Ureter (tissue), 1 donor: ENCODE measurements at regions not wholly inside any gene's neighbourhood (a gene's known extent, or its start where the extent isn't known, plus 50 kb on each side); places are given as distances from the start of the nearest gene placed in this dataset.
"Not testable (repeated sequence)": the region's sequence is repeated elsewhere in the genome, so short reads cannot be mapped to it uniquely, and the experiment has no call there.

Source experiments
- DNase-seq: peaks from one replicate; pipeline ENCODE4 v3.0.0-alpha.2; 2020; ENCODE audit warnings: low spot score
- donor health status: DM: yes; HTN: yes; CAD: no.

- DNase-seq: not testable (repeated sequence)
These were observed 168.4 kb downstream of the CWH43 start for GRCh38 chr4:49154308-49155103.

DNA sequence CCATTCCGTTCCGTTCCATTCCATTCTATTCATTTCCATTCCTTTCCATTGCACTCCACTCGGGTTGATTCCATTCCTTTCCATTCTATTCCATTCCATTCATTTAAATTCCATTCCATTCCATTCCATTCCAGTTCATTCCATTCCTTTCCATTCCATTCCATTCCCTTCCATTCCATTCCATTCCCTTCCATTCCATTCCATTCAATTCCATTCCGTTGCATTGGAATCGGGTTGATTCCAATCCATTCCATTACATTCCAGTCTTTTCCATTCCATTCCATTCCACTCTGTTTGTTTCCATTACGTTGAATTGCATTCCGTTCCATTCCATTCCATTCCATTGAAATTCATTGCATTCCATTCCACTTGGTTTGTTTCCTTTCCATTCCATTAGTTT is 169.2 kb downstream of the CWH43 start:
- not testable (repeated sequence) for DNase-seq

- not testable (repeated sequence) for DNase-seq
These were observed 170.2 kb downstream of the CWH43 start for GRCh38 chr4:49156309-49156708.

DNA sequence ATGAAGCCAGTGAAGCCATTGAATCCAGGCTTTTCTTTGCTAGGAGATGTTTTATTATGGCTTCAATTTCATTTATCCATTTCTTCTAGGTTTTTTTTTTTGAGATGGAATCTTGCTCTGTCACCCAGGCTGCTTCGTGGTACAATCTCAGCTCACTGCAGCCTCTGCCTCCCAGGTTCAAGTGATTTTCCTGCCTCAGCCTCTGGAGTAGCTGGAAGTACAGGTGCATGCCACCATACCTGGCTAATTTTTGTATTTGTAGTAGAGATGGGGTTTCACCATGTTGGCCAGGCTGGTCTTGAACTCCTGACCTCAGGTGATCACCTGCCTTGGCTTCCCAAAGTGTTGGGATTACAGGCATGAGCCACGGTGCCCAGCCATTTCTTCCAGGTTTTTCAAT is 171.6 kb downstream of the CWH43 start:
- not testable (repeated sequence) for DNase-seq

DNA sequence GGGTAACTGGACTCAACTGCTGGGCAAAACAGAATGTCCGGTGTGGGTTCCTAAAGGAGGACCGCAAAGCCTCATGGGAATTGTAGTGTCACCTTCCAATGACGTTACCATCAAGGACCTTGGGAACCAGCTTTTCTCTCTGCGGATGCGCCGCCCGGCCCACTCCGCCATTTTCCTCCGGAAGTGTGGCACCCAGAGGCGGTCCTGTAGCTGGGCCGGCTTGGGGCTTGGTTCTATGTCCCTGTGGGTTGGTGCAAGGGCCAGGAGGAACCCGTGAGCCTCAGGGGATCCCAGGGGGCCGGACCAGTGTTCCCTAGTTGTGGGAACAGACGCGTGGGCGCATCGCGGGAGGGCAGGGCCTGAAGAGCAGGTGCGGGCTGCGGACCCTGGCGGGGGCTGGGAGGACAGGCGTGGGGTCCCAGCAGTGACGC is 175.1 kb downstream of the CWH43 start:
- DNase-seq: peak; percentile 40

GRCh38 chr4:49164916-49165315 is 178.8 kb downstream of the CWH43 start:
- not testable (repeated sequence) for DNase-seq

GRCh38 chr4:49177847-49178246 is 191.8 kb downstream of the CWH43 start:
- not testable (repeated sequence) for DNase-seq

- DNase-seq: not testable (repeated sequence)
These were observed 195.0 kb downstream of the CWH43 start for GRCh38 chr4:49181088-49181487.

DNA sequence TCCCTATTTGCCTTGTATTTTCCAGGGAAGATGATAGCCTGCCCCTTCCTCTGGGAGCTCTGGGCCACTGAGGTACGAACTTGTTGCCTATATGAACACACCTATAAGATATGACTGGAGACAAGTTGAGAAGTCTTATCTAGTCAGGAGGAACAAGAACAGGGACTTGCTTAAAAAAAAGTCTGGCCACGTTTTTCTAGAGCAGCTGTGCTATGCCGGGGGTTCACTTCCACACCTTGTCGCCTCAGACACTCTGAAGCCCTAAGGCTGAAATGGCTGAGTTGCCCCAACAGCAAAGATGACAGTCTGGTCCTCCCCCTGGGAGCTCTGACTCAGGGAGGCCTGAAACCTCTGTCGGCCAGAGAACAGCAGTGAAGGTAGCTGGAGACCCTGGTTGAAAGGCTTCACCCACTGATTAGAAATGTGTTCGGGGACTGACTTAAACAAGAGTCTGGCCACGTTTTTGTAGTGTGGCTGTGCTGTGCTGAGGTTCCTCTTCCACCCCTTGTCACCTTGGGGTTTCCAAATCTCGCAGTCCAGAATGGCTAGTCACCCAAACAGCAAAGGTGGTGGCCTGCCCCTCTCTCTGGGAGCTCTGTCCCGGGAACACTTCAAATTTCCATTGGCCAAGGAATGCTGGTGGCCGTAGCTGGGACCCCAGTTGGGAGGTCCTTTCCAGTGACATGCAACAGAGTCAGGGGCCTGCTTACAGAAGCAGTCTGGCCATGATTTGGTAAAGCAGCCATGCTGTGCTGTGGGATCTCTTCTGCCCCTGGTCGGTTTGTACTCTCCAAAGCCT is 225.5 kb downstream of the CWH43 start:
- not testable (repeated sequence) for DNase-seq

DNA sequence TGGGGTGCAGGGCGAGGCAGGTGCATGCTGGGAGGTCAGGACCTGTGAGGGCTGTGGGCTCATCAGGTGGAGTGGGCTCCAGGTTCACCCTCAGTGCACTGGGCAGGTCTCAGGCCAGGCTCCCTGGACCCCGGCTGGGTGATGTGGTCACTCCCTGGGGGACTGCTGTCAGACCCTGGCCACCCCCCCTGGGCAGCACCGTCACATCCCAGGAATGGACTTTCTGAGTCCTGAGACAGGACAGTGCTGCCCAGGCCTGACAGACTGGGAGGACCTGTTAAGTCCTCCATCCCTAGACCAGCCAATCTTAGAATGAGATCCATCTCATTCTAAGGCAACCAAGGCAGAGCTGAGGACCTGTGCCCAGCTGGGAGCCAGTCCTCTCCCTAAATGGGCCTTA is 227.2 kb downstream of the CWH43 start:
- not testable (repeated sequence) for DNase-seq

GRCh38 chr4:49213750-49214149 is 227.7 kb downstream of the CWH43 start:
- DNase-seq: not testable (repeated sequence)

DNA sequence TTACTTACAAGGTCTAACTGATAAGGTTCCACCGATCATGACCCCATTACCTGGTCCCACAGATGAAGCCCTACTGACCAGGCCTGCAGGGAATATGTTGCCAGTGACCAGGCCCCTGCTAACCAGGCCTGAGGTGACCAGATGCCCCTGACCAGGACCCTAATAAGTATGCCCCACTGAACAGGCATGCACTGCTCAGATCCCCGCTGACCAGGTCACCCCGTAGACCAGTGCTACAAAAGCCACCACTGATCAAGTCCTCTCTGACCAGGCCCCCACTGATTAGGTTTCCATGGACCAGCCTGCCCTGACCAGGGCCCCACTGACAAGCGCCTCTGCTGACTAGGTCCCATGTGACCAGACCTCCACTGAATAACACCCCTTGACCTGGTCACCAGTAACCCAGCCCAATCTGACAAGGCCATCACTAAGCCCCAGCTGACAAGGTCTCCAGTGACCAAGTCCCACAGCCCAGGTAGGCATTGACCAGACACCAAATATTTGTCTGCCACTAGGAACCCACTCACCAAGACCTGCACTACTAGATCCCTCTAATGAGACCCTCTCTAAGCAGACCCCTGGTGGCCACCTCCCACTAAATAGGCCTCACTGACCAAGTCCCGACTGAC is 228.5 kb downstream of the CWH43 start:
- not testable (repeated sequence) for DNase-seq

- DNase-seq: not testable (repeated sequence)
These were observed 229.0 kb downstream of the CWH43 start for GRCh38 chr4:49215082-49215479.

DNA sequence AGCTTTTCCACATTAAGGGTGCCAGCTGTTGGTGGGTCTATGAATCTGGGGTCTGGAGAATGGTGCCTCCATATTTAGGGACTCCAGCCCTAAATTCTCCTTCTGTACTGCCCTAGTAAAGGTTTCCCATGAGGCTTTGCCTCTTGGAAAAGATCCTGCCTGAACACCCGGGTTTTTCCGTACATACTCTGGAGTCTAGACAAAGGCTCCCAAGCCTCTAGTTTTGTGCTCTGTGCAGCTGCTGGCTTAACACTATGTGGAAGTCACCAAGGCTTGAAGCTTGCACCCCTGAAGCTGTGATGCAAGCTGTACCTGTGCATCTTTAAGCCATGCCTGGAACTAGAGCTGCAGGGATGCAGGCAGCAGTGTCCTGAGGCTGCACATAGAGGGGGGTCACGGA is 230.5 kb downstream of the CWH43 start:
- not testable (repeated sequence) for DNase-seq

GRCh38 chr4:49217492-49217891 is 231.4 kb downstream of the CWH43 start:
- no peak for DNase-seq

DNA sequence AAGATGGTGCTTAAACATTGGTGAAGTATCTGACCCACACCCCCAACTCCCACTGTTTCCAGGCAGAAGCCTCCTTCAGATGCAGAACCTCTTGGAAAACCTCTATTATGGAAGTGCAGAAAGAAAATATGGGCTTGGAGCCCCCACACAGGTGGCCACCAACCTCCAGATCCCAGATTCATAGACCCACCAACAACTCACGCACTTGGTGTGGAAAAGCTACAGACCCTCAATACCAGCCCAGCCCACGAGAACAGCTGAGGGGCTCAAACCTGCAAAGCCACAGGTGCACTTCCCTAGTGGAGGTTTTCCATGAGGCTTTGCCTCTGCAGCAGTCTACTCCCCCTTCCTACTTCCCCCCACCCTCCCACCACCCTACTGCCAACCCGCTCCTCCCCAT is 232.0 kb downstream of the CWH43 start:
- DNase-seq: not testable (repeated sequence)

- not testable (repeated sequence) for DNase-seq
These were observed 232.9 kb downstream of the CWH43 start for GRCh38 chr4:49218931-49219330.

GRCh38 chr4:49219489-49220225 is 233.6 kb downstream of the CWH43 start:
- not testable (repeated sequence) for DNase-seq

DNA sequence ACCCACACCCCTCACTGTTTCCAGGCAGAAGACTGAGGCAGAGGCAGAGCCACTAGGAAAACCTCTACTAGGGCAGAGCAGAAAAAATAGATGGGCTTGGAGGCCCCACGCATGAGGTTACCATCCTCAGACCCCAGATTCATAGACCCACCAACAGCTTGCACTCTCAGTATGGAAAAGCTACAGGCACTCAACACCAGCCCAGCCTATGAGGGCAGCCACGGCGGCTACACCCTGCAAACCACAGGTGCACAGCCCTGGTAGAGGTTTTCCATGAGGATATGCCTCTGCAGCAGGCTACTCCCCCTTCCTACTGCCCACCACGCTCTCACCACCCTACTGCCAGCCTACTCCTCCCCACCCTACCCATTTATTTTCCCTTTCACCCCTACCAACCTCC is 235.1 kb downstream of the CWH43 start:
- DNase-seq: no peak

DNA sequence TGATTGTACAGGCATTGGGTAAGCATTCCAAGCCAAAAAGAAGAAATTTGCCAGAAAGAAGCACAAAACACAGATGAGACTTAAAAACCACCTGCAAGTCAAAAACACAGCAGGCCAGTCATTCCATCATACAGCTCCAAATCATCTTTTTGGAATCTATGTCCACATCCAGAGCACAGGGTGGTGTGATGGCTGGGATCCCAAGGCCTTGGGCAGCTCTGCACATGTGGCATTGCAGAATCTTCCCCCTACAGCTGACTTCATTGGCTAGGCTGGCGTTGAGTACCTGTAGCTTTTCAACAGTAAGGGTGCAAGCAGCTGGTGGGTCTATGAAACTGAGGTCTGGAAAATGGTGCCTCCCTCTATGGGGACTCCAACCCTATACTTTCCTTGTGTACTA is 236.7 kb downstream of the CWH43 start:
- DNase-seq: not testable (repeated sequence)

DNA sequence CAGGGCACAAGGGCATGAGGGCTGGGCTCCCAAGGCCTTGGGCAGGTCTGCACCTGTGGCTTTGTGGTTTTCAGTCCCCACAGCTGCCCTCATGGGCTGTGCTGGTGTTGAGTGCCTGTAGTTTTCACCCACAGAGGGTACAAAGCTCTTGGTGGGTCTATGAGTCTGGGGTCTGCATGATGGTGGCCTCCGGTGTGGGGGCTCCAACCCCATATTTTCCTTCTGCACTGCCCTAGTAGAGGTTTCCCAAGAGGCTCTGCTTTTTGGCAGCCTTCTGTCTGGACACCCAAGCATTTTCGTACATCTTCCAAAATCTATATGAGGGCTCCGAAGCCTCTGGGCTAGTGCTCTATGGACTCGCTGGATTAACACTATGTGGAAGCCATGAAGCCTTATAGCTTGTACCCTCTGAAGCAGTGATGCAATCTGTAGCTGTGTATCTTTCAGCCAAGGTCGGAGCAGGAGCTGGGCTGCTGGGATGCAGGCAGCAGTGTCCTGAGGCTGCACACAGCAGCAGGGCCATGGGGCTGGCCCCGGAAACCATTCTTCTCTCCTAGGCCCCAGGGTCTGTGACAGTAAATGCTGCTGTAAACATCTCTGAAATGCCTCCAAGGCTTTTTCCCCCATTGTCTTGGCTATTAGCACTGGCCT is 240.3 kb downstream of the CWH43 start:
- DNase-seq: not testable (repeated sequence)
